ENCODE measurements at regions not wholly inside any gene's neighbourhood (a gene's known extent, or its start where the extent isn't known, plus 50 kb on each side); places are given as distances from the start of the nearest gene placed in this dataset.

DNA sequence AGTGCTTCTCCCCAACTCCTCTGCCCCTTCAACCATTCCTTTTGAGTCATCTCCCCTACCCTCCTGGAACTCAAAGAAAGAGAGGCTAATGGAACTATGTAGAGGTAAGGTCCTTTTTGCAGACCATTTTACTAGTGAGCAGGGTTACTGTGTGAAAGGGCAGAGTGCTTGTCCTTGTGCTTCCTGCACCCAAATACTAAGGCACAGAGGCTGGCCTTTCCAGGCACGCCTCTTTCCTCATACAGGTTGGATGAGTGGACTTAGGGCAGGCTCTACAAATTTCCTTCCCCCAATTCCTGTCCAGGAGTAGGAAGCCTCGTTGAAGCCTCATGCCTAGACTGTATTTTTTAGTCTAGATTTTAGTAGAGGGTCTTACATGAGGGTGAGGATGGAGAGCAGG is 288.8 kb upstream of the SLC14A2 start:
- intact Hi-C loops (cut with micrococcal nuclease) (no loop called here), in situ Hi-C loops (cut with MboI; ENCODE audit: low sequenced_read_pairs) (no loop called here), dilution Hi-C loops (cut with HindIII; ENCODE audit: low sequenced_read_pairs, unreplicated experiment) (no loop called here)
- Histone ChIP-seq H2AK5ac (ENCODE audit: low read depth, low read length) (no peak overlapping the region), H2AFZ (replicated peaks; ENCODE audit: low read length, poor library complexity) (no peak overlapping the region), H4K20me1 (ENCODE audit: insufficient read depth, low read length) (no peaks in the 10 kb centered on the region), H3K9me1 (ENCODE audit: insufficient read depth, low read length) (no peaks in the 10 kb centered on the region), H4K5ac (ENCODE audit: low read depth, low read length) (no peak overlapping the region; the same call in 1 of the 2 replicates), H3K4me2 (ENCODE audit: low read depth, low read length) (no peak overlapping the region), H3K14ac (replicated peaks; ENCODE audit: low read depth, low read length) (no peak overlapping the region), H3K27me3 (ENCODE audit: control insufficient read depth, insufficient read depth, low read length) (peaks cover 9% of the 10 kb centered on the region), H4K91ac (ENCODE audit: insufficient read depth, low read depth, low read length) (no peak overlapping the region), H2BK20ac (ENCODE audit: low read depth, low read length) (no peak overlapping the region), H2BK5ac (ENCODE audit: low read depth, low read length, poor library complexity, severe bottlenecking) (no peak overlapping the region), H3K79me1 (ENCODE audit: low read depth in 1 of 2, low read length in 2 of 2) (no peaks in the 10 kb centered on the region), H3K18ac (ENCODE audit: low read depth, low read length) (no peak overlapping the region; the same call in 1 of the 2 replicates), H3K9me3 (ENCODE audit: control insufficient read depth, insufficient read depth, low read length) (no peaks in the 10 kb centered on the region), H3K4ac (ENCODE audit: low read depth, low read length) (no peak overlapping the region), H2AK9ac (replicated peaks; ENCODE audit: low read depth, low read length, poor library complexity) (no peak overlapping the region), H3K4me1 (ENCODE audit: control insufficient read depth, insufficient read depth, low read length) (peaks cover 7% of the 10 kb centered on the region; the same call in 1 of the 2 replicates), H3K27ac (ENCODE audit: insufficient read depth, low read length) (no peak overlapping the region), H3K36me3 (ENCODE audit: control insufficient read depth, insufficient read depth, low read length) (no peaks in the 10 kb centered on the region), H2BK15ac (ENCODE audit: low read depth, low read length) (no peak overlapping the region), H4K8ac (ENCODE audit: low read depth in 2 of 2, low read length in 2 of 2) (no peak overlapping the region), H3K23ac (ENCODE audit: low read depth, low read length) (no peak overlapping the region), H3K4me3 (ENCODE audit: insufficient read depth, low read depth, low read length) (no peak overlapping the region), H3K56ac (ENCODE audit: extremely low read depth, insufficient read depth, low read length) (no peak overlapping the region), H2BK120ac (ENCODE audit: low read depth, low read length) (no peak overlapping the region), H3K9ac (ENCODE audit: low read depth, low read length) (no peak overlapping the region)
- no peak for DNase-seq
- POLR2A ChIA-PET (ENCODE audit: unreplicated experiment): no interaction called here
- ATAC-seq (ENCODE audit: low read depth): no peak
- no peak for TF ChIP-seq MXI1 (IDR thresholded peaks at IDR 0.05; ENCODE audit: borderline replicate concordance, low read depth, low read length)
- no peak for TF ChIP-seq FOS (IDR thresholded peaks at IDR 0.05; ENCODE audit: low read depth, low read length)
- TF ChIP-seq BHLHE40 (IDR thresholded peaks at IDR 0.05; ENCODE audit: low read depth, low read length): no peak
- TF ChIP-seq MAZ (IDR thresholded peaks at IDR 0.05; ENCODE audit: borderline replicate concordance, low read depth, low read length): no peak
- no peak for TF ChIP-seq CHD1 (IDR thresholded peaks at IDR 0.05; ENCODE audit: low read depth, low read length)
- BruUV-seq (replicated peaks): no TSS peak
- CTCF ChIA-PET: no interaction called here
- no CpG with 5 or more reads among the region's 2 CpGs for WGBS, 2 experiments (ENCODE audit: extremely low coverage in 2 of 2, insufficient read length in 1 of 2)

Data from IMR-90 (cell line).